Chondrocyte (in vitro differentiated cells): ENCODE measurements at regions not wholly inside any gene's neighbourhood (a gene's known extent, or its start where the extent isn't known, plus 50 kb on each side); places are given as distances from the start of the nearest gene placed in this dataset.

Source experiments
- DNase-seq: peaks from one replicate; pipeline ENCODE4 v3.0.0; 2021; ENCODE audit warnings: mixed read lengths, low spot score
- H3K27ac Mint-ChIP-seq: one replicate; pipeline ENCODE4 v1.8.0; 2021; ENCODE audit warnings: mild to moderate bottlenecking, moderate library complexity, mixed read lengths; ENCODE audit not compliant: unreplicated experiment
- H3K27me3 Mint-ChIP-seq: 2 replicates; pipeline ENCODE4 v1.8.0; 2021; ENCODE audit warnings: low read depth, mixed read lengths
- H3K36me3 Mint-ChIP-seq: 2 replicates; pipeline ENCODE4 v1.8.0; 2021; ENCODE audit warnings: low read depth, mixed read lengths
- H3K4me1 Mint-ChIP-seq: 2 replicates; pipeline ENCODE4 v1.8.0; 2021; ENCODE audit warnings: low read depth, mild to moderate bottlenecking, mixed read lengths
- H3K4me3 Mint-ChIP-seq: one replicate; pipeline ENCODE4 v1.8.0; 2021; ENCODE audit warnings: mild to moderate bottlenecking, moderate library complexity, mixed read lengths; ENCODE audit not compliant: unreplicated experiment
- H3K9me3 Mint-ChIP-seq: 2 replicates; pipeline ENCODE4 v1.8.0; 2021; ENCODE audit warnings: low read depth, mixed read lengths
- CTCF ChIP-seq: fragments of 200-600 bp; sonication (generic); IDR thresholded peaks from 2 replicates; pipeline ENCODE4 v1.5.0; 2021; ENCODE audit warnings: antibody characterized with exemption, mild to moderate bottlenecking, moderate library complexity

DNA sequence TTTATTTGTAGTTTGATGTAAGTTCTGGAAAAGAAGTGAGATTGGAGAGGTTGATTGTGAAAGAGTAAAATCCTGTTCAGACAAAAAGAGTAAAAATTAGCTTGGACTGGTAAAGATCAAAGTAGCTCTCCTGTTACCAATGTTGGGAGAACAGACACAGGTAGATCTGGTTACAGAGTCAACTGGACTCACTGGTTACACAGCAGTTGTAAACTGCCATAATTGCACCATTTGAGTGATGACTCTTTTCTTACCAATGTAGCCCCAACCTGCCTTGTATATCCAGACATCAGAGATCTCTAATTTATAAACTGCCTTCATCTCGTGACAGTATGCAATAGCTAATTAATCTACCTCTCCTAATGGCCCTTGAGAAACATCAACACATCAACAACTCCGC, 165.6 kb upstream of the PRSS16 start:
- H3K36me3 Mint-ChIP-seq, result no peaks in the 10 kb centered on the region
- no peak overlapping the region for H3K27ac Mint-ChIP-seq
- H3K4me3 Mint-ChIP-seq, result no peak overlapping the region
- TF ChIP-seq CTCF, result no peak
- no peak for DNase-seq
- H3K27me3 Mint-ChIP-seq, result peaks cover 44% of the 10 kb centered on the region
- H3K9me3 Mint-ChIP-seq, result no peaks in the 10 kb centered on the region
- H3K4me1 Mint-ChIP-seq, result peaks cover 6% of the 10 kb centered on the region

- Mint-ChIP-seq H3K9me3 (no peaks in the 10 kb centered on the region), H3K27me3 (peaks cover 34% of the 10 kb centered on the region), H3K36me3 (no peaks in the 10 kb centered on the region), H3K4me1 (peaks cover 11% of the 10 kb centered on the region), H3K27ac (no peak overlapping the region), H3K4me3 (no peak overlapping the region)
- no peak for TF ChIP-seq CTCF
- DNase-seq, result no peak
These were observed 159.4 kb upstream of the PRSS16 start for GRCh38 chr6:27088068-27088467.

- Mint-ChIP-seq H3K27ac (peak overlapping the region; percentile 76), H3K4me3 (peak overlapping the region; percentile 80), H3K27me3 (peaks cover 26% of the 10 kb centered on the region), H3K36me3 (no peaks in the 10 kb centered on the region), H3K9me3 (no peaks in the 10 kb centered on the region), H3K4me1 (peaks cover 15% of the 10 kb centered on the region)
- TF ChIP-seq CTCF, result no peak
- no peak for DNase-seq
These were observed 155.7 kb upstream of the PRSS16 start for GRCh38 chr6:27091661-27092315.

GRCh38 chr6:27092316-27092692, 155.2 kb upstream of the PRSS16 start:
- Mint-ChIP-seq H3K27ac (peak overlapping the region; percentile 76), H3K27me3 (peaks cover 20% of the 10 kb centered on the region), H3K4me3 (peak overlapping the region; percentile 80), H3K4me1 (peaks cover 20% of the 10 kb centered on the region), H3K9me3 (no peaks in the 10 kb centered on the region), H3K36me3 (no peaks in the 10 kb centered on the region)
- TF ChIP-seq CTCF, result no peak
- no peak for DNase-seq

DNA sequence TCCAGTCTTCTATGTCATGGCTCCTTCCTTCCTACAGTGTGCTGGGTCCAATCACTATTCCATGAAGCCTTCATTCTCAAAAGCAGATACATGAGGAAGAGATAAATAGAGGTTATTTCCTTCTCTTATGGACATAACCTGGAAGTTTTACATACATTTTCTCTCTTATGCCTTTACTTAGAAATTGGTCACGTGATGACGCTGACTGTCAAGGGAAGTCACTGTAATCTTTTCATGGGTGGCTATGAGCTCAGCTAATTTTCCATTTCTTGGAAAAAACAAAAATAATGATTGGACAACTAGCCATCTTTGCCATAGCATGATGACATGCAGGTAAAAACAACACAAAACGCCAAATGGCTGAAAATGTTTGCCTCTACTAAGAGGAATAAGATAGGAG, 151.6 kb upstream of the PRSS16 start:
- DNase-seq, result no peak
- TF ChIP-seq CTCF, result no peak
- Mint-ChIP-seq H3K4me1 (peaks cover 23% of the 10 kb centered on the region), H3K27me3 (peaks cover 9% of the 10 kb centered on the region), H3K27ac (no peak overlapping the region), H3K4me3 (no peak overlapping the region), H3K36me3 (no peaks in the 10 kb centered on the region), H3K9me3 (no peaks in the 10 kb centered on the region)
